ENCODE measurements at regions not wholly inside any gene's neighbourhood (a gene's known extent, or its start where the extent isn't known, plus 50 kb on each side); places are given as distances from the start of the nearest gene placed in this dataset.

DNA sequence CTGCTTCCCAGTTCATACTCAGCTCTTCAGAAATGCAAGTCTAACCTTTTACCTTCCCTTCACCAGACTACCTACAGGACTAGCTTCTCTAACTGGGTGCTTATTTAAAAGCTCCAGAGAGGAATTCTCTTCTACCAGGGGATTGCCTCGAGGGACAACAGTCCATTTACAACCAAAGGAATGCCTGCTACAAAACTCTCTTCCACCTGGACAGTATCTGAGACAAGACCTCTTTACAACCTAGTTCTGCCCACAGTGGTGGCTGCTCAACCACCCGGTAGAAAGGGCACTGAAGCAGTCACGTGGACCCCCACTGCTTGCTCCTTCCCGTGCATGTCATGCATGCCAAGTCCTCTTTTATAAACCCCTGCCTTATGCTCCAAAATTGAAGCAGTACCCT, 158.1 kb upstream of the ANXA10 start:
- TF ChIP-seq EZH2 (IDR thresholded peaks at IDR 0.05; ENCODE audit: low read length), result no peak
- TF ChIP-seq, protein P1, sequence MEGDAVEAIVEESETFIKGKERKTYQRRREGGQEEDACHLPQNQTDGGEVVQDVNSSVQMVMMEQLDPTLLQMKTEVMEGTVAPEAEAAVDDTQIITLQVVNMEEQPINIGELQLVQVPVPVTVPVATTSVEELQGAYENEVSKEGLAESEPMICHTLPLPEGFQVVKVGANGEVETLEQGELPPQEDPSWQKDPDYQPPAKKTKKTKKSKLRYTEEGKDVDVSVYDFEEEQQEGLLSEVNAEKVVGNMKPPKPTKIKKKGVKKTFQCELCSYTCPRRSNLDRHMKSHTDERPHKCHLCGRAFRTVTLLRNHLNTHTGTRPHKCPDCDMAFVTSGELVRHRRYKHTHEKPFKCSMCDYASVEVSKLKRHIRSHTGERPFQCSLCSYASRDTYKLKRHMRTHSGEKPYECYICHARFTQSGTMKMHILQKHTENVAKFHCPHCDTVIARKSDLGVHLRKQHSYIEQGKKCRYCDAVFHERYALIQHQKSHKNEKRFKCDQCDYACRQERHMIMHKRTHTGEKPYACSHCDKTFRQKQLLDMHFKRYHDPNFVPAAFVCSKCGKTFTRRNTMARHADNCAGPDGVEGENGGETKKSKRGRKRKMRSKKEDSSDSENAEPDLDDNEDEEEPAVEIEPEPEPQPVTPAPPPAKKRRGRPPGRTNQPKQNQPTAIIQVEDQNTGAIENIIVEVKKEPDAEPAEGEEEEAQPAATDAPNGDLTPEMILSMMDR (optimal IDR thresholded peaks at IDR 0.05 in 1 of 3, IDR thresholded peaks at IDR 0.05 in 1 of 3, conservative IDR thresholded peaks at IDR 0.05 in 1 of 3; ENCODE audit: extremely low read depth in 1 of 3, insufficient read depth in 2 of 3, low read length in 3 of 3), result no peak

Measured in keratinocyte (primary cell).